ENCODE measurements at regions not wholly inside any gene's neighbourhood (a gene's known extent, or its start where the extent isn't known, plus 50 kb on each side); places are given as distances from the start of the nearest gene placed in this dataset.

- TF ChIP-seq FOXA1 (IDR thresholded peaks at IDR 0.05) (no peak), L3MBTL2 (conservative IDR thresholded peaks at IDR 0.05) (no peak), BHLHE40 (IDR thresholded peaks at IDR 0.05; ENCODE audit: borderline replicate concordance) (no peak), CTBP1 (IDR thresholded peaks at IDR 0.05; ENCODE audit: borderline replicate concordance) (no peak), ARNT (IDR thresholded peaks at IDR 0.05) (no peak), NFRKB (IDR thresholded peaks at IDR 0.05) (no peak), FOXK2 (IDR thresholded peaks at IDR 0.05) (no peak), SUZ12 (IDR thresholded peaks at IDR 0.05) (no peak), ZNF384 (IDR thresholded peaks at IDR 0.05) (no peak), FOXM1 (IDR thresholded peaks at IDR 0.05; ENCODE audit: borderline replicate concordance) (no peak), SP1 (IDR thresholded peaks at IDR 0.05) (no peak)
- TF ChIP-seq, protein P1, sequence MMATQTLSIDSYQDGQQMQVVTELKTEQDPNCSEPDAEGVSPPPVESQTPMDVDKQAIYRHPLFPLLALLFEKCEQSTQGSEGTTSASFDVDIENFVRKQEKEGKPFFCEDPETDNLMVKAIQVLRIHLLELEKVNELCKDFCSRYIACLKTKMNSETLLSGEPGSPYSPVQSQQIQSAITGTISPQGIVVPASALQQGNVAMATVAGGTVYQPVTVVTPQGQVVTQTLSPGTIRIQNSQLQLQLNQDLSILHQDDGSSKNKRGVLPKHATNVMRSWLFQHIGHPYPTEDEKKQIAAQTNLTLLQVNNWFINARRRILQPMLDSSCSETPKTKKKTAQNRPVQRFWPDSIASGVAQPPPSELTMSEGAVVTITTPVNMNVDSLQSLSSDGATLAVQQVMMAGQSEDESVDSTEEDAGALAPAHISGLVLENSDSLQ (IDR thresholded peaks at IDR 0.05): no peak
Measured at GRCh38 chr5:148740079-148740858, 85.9 kb upstream of the HTR4 start.

Measured in HEK293T (cell line).